ENCODE measurements at regions not wholly inside any gene's neighbourhood (a gene's known extent, or its start where the extent isn't known, plus 50 kb on each side); places are given as distances from the start of the nearest gene placed in this dataset.

GRCh38 chr10:10662716-10663408 is 354.8 kb upstream of the CELF2 start:
- peaks cover 0 to 2% of the 10 kb centered on the region in 2 experiments for H3K27me3 ChIP-seq (ENCODE audit: control insufficient read depth in 2 of 2, insufficient read depth in 2 of 2, low read length in 2 of 2)
- dilution Hi-C loops (cut with MboI; ENCODE audit: extremely low pct_ligation_motif_present, low sequenced_read_pairs) = no loop called here
- TF ChIP-seq FOS (IDR thresholded peaks at IDR 0.05; ENCODE audit: borderline replicate concordance, insufficient read depth, low read length) (no peak), GATA2 (IDR thresholded peaks at IDR 0.05; ENCODE audit: insufficient read depth, insufficient read length, low read depth, low read length) (no peak), MAX (IDR thresholded peaks at IDR 0.05; ENCODE audit: insufficient read depth, insufficient read length) (no peak), POLR2A (IDR thresholded peaks at IDR 0.05; ENCODE audit: low read depth, low read length) (no peak), EZH2 (IDR thresholded peaks at IDR 0.05; ENCODE audit: borderline replicate concordance, low read depth, low read length, severe bottlenecking) (no peak), JUN (IDR thresholded peaks at IDR 0.05; ENCODE audit: borderline replicate concordance, insufficient read depth, insufficient read length, low read depth) (no peak), MYC (IDR thresholded peaks at IDR 0.05; ENCODE audit: low read depth, low read length) (no peak), CTCF (IDR thresholded peaks at IDR 0.05; ENCODE audit: extremely low read depth in 1 of 2, insufficient read depth in 1 of 2, low read depth in 1 of 2, low read length in 2 of 2) (no peak), POLR2AphosphoS5 (IDR thresholded peaks at IDR 0.05; ENCODE audit: insufficient read depth, low read depth, low read length) (no peak)
- no peak overlapping the region for H3K4me2 ChIP-seq (ENCODE audit: insufficient read depth, low read length)
- no peak overlapping the region for H3K9ac ChIP-seq (replicated peaks; ENCODE audit: extremely low read depth, insufficient read depth, low read length)
- no peaks in the 10 kb centered on the region for H4K20me1 ChIP-seq (replicated peaks; ENCODE audit: control insufficient read depth, extremely low read depth, insufficient read depth, low read length)
- no peaks in the 10 kb centered on the region for H3K79me2 ChIP-seq (ENCODE audit: control insufficient read depth, insufficient read depth, low read length)
- no peaks in the 10 kb centered on the region for H3K36me3 ChIP-seq (ENCODE audit: control insufficient read depth in 2 of 2, extremely low read depth in 1 of 2, insufficient read depth in 2 of 2, low read length in 2 of 2)
- H2AFZ ChIP-seq (ENCODE audit: low read depth, low read length) = no peak overlapping the region
- POLR2A ChIA-PET = no interaction called here
- no TSS peak for BruUV-seq (replicated peaks)
- no peak for FAIRE-seq
- CTCF ChIA-PET = interaction anchor here (1.5 to 1.6 kb wide), 2 partner anchors 608 to 1320 kb away, joined by 3 read pairs; no protein-coding TSS in a partner anchor
- no peaks in the 10 kb centered on the region for H3K9me1 ChIP-seq (replicated peaks; ENCODE audit: control insufficient read depth, extremely low read depth, insufficient read depth, low read length)
- H3K27ac ChIP-seq (ENCODE audit: insufficient read depth, low read depth, low read length) = no peak overlapping the region
- DNase-seq (ENCODE audit: low read depth, low spot score) = no peak
- no peaks in the 10 kb centered on the region for H3K4me1 ChIP-seq (ENCODE audit: control insufficient read depth, extremely low read depth, insufficient read depth, low read length)
- no peak overlapping the region for H3K4me3 ChIP-seq (replicated peaks in 1 of 3; ENCODE audit: insufficient read depth in 1 of 3, low read depth in 1 of 3, low read length in 3 of 3)
- intact Hi-C loops (cut with micrococcal nuclease) = no loop called here
- H3K9me3 ChIP-seq (replicated peaks; ENCODE audit: control insufficient read depth, insufficient read depth, low read length) = no peaks in the 10 kb centered on the region

Data from endothelial cell of umbilical vein (primary cell).